GM12874 (cell line): ENCODE measurements at regions not wholly inside any gene's neighbourhood (a gene's known extent, or its start where the extent isn't known, plus 50 kb on each side); places are given as distances from the start of the nearest gene placed in this dataset.

Experiments
- TF ChIP-seq, protein P1 (sequence below): IDR thresholded peaks from 2 replicates; pipeline ENCODE4 v1.5.1; 2011; ENCODE audit warnings: low read depth, mild to moderate bottlenecking, control low read depth, low read length, moderate library complexity; ENCODE audit not compliant: insufficient read depth

DNA sequence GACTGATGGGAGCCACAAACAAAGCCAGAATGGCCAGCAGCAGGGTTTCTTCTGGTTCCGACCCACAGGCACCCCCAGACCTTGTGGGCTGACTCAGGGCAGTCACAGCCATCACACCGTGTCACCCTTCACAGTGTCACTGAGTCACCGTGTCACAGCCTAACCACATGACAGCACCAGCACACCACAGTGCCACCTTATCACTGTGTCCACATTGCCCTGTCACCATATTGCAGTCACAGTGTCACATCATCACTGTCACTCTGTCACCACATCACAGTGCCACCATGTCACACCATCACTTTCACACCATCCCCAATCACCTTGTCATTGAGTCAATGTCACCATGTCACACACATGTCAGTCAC is 77.0 kb downstream of the OAT start:
- TF ChIP-seq, protein P1, sequence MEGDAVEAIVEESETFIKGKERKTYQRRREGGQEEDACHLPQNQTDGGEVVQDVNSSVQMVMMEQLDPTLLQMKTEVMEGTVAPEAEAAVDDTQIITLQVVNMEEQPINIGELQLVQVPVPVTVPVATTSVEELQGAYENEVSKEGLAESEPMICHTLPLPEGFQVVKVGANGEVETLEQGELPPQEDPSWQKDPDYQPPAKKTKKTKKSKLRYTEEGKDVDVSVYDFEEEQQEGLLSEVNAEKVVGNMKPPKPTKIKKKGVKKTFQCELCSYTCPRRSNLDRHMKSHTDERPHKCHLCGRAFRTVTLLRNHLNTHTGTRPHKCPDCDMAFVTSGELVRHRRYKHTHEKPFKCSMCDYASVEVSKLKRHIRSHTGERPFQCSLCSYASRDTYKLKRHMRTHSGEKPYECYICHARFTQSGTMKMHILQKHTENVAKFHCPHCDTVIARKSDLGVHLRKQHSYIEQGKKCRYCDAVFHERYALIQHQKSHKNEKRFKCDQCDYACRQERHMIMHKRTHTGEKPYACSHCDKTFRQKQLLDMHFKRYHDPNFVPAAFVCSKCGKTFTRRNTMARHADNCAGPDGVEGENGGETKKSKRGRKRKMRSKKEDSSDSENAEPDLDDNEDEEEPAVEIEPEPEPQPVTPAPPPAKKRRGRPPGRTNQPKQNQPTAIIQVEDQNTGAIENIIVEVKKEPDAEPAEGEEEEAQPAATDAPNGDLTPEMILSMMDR: no peak

- TF ChIP-seq, protein P1: no peak
These were observed 78.5 kb downstream of the OAT start for GRCh38 chr10:124340033-124340760.

DNA sequence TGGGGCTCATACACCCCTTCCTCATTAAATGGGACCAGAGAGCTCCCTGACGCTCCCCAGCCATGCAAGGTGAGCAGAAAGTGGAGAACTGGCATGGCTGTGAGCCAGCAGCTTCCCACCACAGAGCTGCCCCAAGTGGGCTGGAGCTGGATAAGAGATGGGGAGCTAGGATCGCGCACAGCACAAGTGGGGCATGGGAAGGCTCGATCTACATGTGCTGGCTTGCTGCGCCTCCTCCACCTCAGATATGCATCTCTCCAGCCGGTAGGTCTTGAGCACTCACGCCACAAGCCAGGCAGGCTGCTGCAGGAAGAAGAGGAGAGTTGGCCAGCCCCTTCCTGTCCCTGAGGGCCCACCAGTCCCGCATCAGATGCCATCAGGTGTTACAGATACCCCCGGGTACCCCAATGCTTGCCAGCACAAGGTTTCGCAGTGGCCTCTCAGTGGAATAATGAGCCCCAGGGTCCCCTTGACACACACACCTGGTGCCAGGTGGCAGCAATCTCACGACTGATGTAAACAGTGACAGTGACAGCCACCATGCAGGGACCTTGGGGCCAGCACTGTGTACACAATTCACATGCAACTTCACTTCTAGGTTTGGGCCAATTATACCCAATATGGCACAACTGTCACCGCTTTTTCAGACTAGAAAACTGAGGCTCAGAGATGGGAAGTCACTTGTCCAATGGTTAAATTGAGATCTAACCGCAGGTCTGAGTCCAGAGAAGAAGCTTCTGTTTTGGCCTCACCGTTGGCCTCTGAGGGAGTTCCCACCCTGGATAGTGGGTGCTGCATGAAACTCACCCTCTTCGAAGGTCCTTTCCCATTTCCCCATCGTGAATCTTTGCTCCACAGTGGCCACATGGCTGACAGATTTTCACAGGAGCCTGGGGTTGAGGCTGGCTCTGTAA is 79.3 kb downstream of the OAT start:
- TF ChIP-seq, protein P1: no peak

GRCh38 chr10:124338276-124338925 is 80.3 kb downstream of the OAT start:
- TF ChIP-seq, protein P1: no peak

DNA sequence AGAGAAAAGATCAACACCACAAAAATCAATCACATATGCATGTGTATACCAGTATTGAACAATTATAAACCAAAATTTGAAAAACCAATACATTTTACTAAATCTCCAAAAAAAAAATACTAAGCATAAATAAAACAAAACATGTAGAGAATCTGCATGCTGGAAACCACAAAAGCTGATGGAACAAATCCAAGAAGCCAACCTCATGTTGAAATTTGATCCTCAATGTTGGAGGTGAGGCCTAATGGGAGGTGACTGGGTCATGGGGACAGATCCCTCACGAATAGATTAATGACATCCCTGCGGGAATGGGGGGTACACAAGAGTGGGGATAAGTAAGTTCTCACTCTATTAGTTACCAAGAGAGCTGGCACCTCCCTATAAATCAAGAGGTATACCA is 82.5 kb downstream of the OAT start:
- TF ChIP-seq, protein P1: no peak

- TF ChIP-seq, protein P1: no peak
These were observed 84.8 kb downstream of the OAT start for GRCh38 chr10:124333931-124334330.

DNA sequence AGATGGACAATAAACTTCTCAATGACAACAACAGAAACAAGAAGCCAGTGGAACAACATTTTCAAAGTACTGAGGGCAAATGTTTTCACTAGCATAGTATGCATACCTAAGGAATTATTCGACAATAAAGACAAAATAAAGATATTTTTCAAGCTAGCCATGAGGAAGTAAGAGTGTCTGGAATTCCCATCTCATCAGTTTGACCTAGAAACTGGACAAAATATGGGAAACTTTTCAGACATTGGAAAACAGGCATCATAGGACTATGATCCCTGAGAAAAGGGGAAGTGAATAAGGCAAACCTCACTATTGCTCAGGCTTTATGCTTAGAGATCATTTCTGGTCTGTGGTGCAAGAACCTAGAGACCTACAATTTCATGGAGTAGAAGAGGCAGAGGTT is 86.3 kb downstream of the OAT start:
- TF ChIP-seq, protein P1: no peak
